H1 (cell line): ENCODE measurements at regions not wholly inside any gene's neighbourhood (a gene's known extent, or its start where the extent isn't known, plus 50 kb on each side); places are given as distances from the start of the nearest gene placed in this dataset.

Source experiments
- CBX5 ChIP-seq: fragments of 300-800, 300-1000 bp; sonication (generic); IDR thresholded peaks from 2 replicates; pipeline ENCODE4 v1.7.1; 2016; ENCODE audit warnings: antibody characterized with exemption, low read length, low read depth
- CHD1 ChIP-seq: IDR thresholded peaks from 2 replicates; pipeline ENCODE4 v1.6.1; 2012; ENCODE audit warnings: low read depth, low read length, improper control_type of control experiment
- HDAC6 ChIP-seq: IDR thresholded peaks from one replicate; pipeline ENCODE4 v1.7.1; 2012; ENCODE audit warnings: low read depth, mild to moderate bottlenecking, inconsistent platforms, low read length, moderate library complexity
- JUN ChIP-seq: IDR thresholded peaks from 2 replicates; pipeline ENCODE4 v1.6.1; 2011; ENCODE audit warnings: low read depth, mild to moderate bottlenecking, improper control_type of control experiment, low read length
- POLR2A ChIP-seq, 2 experiments: IDR thresholded peaks; 1 replicate in 1 of 2; 2 replicates in 1 of 2; pipeline ENCODE4 v1.6.1; 2011; ENCODE audit warnings: low read depth in 2 of 2, low read length in 2 of 2, mild to moderate bottlenecking in 2 of 2; ENCODE audit errors: control extremely low read depth in 1 of 2
- TAF7 ChIP-seq: optimal IDR thresholded peaks from 2 replicates; pipeline ENCODE3; 2011; ENCODE audit warnings: low read depth, mild to moderate bottlenecking, inconsistent platforms, low read length, moderate library complexity, borderline replicate concordance
- ZNF274 ChIP-seq: IDR thresholded peaks from 2 replicates; pipeline ENCODE4 v1.7.0; 2012; ENCODE audit warnings: low read length, borderline replicate concordance; ENCODE audit errors: extremely low read depth
- TF ChIP-seq, protein P1 (sequence below), 3 experiments: IDR thresholded peaks; 1 replicate in 2 of 3; 2 replicates in 1 of 3; pipeline versions ENCODE4 v1.5.1 to v1.6.1; 2011; ENCODE audit warnings: low read length in 3 of 3, mild to moderate bottlenecking in 3 of 3, inconsistent platforms in 2 of 3, low read depth in 1 of 3, moderate library complexity in 1 of 3; ENCODE audit not compliant: insufficient read depth in 1 of 3; ENCODE audit errors: control extremely low read depth in 1 of 3

- TF ChIP-seq, protein P1, sequence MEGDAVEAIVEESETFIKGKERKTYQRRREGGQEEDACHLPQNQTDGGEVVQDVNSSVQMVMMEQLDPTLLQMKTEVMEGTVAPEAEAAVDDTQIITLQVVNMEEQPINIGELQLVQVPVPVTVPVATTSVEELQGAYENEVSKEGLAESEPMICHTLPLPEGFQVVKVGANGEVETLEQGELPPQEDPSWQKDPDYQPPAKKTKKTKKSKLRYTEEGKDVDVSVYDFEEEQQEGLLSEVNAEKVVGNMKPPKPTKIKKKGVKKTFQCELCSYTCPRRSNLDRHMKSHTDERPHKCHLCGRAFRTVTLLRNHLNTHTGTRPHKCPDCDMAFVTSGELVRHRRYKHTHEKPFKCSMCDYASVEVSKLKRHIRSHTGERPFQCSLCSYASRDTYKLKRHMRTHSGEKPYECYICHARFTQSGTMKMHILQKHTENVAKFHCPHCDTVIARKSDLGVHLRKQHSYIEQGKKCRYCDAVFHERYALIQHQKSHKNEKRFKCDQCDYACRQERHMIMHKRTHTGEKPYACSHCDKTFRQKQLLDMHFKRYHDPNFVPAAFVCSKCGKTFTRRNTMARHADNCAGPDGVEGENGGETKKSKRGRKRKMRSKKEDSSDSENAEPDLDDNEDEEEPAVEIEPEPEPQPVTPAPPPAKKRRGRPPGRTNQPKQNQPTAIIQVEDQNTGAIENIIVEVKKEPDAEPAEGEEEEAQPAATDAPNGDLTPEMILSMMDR (IDR thresholded peaks at IDR 0.05; ENCODE audit: control extremely low read depth in 1 of 3, insufficient read depth in 1 of 3, low read depth in 1 of 3, low read length in 3 of 3), result no peak
- TF ChIP-seq POLR2A (IDR thresholded peaks at IDR 0.05; ENCODE audit: control extremely low read depth in 1 of 2, low read depth in 2 of 2, low read length in 2 of 2), result no peak
- TF ChIP-seq CHD1, result no peak
- TF ChIP-seq CBX5, result no peak
- TF ChIP-seq HDAC6, result no peak
- TF ChIP-seq TAF7, result no peak
- TF ChIP-seq JUN, result no peak
- no peak for TF ChIP-seq ZNF274
Measured at GRCh38 chr4:176383273-176384077, 63.7 kb downstream of the SPCS3 start (continued).
